ENCODE measurements at regions not wholly inside any gene's neighbourhood (a gene's known extent, or its start where the extent isn't known, plus 50 kb on each side); places are given as distances from the start of the nearest gene placed in this dataset.

- TF ChIP-seq CTCF (IDR thresholded peaks at IDR 0.05) (no peak), EZH2 (IDR thresholded peaks at IDR 0.05) (no peak)
Measured at GRCh38 chr14:38774162-38774561, 328.9 kb downstream of the SEC23A start.

Measured in neural progenitor cell (in vitro differentiated cells).